Embryonic facial prominence (tissue), 1 donor: ENCODE measurements at regions not wholly inside any gene's neighbourhood (a gene's known extent, or its start where the extent isn't known, plus 50 kb on each side); places are given as distances from the start of the nearest gene placed in this dataset.

Experiments used
- DNase-seq: peaks from one replicate; pipeline ENCODE4 v3.0.0-alpha.2; 2016; ENCODE audit errors: extremely low spot score

DNA sequence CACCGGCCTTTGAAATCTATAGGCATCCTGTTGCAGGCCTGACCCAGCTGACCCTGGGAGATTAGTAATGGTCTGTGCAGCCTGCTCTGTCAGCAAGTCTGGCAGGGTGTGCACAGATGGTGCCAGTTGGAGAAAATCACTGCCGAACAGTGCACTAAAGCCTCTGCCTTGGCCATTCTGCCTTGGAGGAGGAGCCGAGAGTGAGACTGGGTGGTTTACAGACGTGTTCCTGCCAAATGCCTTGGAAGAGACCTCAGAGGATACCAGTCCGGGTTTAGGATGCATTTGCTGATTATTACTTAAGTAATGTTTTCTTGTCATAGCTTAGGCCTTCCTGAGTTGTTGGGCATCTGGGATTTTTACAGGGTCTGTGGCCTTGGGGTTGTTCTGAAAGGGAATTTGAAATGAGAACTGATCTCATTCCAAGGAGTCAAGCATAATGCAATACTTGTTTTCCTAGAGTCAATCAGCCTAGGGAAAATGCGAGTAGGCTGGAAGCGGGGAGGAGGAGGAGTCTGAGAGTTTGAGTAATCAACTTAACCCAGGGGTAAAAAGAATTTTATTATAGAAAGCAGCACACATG, 292.1 kb downstream of the SOX4 start:
- peak; percentile 34 for DNase-seq

DNA sequence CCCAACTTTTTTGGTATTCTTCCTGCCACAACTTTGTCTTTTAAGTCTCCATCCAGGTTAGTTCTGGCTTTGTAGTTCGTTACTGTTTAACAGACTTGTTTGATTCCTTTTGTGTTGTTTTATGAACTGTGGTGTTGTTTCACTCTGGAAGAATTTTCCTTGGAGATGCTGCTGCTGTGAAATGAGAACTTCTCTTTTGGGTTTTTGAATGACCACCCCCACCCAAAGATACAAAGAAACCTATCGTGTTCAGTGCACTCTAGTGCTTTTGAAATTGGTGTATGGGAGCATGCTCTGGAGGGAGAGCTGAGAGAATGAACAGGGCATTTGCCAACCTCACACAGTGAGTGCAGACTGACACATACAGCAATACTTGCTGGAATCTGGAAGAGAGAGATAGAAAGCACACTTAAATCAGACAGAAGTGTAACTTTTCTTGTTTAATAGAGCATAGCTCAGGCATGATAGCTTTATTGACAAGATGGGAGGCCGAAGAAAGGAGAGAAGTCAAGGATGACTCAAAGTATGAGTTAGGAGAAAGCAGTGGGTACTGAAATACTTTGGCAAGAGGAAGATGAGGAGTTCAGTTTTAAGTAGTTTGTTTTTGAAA, 293.1 kb downstream of the SOX4 start:
- no peak for DNase-seq

DNA sequence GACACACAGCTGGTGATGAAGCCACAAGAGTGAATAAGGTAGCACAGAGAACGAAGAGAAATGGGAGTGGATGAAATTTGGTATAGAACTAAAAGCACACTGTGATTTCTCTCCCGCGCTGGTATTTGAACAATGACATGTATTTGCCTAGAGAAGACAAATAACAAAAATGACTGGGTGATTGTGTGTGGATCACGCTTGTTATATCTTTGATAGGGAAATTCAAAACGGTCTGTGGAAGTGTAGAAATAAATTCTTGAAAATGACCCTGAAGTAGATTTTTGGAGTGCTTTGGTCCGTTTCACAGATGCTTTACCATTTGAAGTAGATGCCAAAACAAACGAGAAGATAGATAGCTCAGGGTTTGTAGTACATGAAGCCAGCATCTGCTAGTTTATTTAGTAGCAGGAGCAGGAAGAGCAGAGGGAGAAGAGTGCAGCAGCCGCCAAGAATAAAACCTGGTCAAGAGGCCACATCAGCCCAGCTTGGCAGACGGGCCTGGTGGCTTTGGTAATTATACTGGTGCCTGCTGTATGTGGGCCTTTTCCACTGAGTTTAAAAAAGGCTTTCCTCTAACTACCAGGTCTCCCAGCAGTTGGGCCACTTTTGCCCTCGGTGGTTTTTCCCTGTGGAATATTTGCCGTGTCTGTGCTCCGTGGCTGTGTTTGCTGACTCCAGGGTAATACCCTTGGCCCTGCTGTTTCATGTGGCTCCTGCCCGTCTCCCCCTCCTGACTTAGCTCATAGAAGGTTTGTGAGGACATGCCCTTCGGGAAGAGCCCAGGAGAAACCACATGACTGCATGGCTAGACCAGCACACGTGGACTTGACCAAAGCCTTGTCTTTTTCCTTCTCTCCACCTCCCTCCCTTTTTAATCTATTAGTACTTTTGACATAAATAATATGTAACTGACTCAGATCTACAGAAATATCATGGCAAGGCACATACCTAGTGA, 294.0 kb downstream of the SOX4 start:
- no peak for DNase-seq

DNA sequence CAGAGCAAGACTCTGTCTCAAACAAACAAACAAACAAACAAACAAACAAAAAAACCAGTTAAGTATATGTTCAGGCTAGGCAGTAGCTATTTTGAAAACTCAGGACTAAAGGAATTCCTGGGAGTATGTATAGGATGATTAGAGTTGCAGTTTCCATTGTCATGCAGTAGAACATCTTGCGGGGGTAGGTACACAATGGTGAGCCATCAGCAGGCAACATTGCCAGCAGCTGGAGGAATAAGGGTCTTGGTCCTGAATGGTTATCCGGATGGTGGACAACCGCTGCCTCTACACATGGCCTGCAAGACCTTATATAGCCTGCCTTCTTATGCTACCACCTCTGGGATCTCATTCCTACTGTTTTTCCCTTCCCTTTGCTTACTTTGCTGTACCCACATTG, 297.5 kb downstream of the SOX4 start:
- DNase-seq = no peak

DNA sequence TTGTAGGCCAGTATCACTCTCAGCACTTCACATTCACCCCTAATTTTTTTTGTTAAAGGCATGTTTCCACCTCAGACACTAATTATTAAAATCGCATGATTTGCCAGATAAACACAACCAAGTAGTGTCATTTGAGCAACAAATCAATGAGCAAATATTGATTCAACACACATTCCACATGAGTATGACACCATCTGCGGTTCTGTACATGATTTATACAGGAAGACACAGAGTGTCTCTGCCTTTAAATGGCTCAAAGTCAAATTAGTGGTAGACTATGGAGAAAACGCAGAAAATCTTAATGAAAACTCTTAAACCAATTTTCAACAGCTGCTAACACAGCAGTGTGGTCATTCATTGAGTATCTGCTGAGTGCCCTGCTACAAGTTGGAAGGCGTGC, 300.2 kb downstream of the SOX4 start:
- DNase-seq = no peak

DNA sequence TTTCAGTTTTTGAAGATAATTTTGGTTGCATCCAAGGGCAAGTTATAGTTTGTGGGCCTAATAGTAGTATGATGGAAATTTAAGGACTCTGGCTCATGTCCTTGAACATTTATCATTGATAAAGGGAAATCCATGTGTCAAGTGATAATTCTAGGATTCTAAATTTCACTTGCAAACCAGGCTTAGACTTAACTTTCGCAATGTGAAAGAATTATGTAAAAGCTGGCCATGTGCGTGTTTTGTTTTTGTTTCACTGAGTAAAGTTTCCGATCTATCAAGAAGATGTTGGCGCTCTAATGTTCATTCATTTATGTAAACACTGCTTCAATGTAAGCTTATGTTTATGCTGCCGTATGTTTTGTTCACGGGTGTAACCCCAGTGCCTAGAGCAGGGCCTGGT, 302.0 kb downstream of the SOX4 start:
- DNase-seq = no peak

DNA sequence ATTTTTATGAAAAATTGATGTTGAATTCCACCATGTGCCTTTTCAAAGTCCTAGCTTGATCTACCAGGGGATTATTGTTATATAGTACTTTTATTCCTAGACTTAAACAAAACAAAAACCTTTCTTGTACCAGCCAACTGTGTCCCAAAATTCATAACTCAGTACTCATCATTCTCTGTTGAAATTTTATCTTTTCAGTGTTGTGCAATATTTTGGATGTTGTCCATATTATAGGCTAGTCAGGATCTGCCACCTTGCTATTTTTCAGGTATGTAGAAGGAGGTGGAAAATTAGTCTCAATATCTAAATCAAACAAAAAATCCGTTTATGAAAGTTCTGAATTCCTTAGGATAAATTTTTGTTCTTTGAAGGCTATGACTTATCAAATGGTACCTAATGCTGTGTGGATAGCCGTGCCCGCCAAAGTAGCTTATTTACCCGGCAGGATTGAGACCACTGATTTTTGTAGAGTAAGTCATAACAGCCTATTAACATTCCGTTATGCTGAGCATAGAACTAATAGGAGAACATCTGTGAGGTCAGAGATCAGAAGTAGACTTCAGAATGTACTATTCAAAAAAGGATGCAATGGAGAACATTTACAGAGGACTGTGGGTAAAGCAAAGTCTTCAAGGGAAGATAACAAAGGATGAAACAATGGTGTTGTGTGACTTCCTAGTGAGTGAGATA, 304.7 kb downstream of the SOX4 start:
- DNase-seq = no peak

DNA sequence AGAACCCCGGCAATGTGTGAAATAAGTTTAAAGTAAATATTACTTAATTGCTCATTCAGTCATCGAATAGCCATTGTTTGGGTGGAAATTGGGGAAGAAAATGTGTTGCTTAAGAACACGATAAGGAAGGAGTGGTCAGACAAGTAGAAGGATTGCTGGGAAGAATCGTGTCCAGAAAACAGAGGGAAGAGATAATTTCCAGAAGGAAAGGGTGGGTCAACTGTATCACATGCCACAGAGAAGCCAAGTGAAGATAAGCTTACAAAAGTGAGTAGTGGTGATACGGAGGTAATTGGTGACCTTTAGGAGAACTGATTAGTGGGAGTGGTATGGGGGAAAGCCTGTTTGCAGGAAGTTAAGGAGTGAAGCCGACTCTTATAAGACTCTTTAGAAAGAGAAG, 306.2 kb downstream of the SOX4 start:
- DNase-seq = no peak

DNA sequence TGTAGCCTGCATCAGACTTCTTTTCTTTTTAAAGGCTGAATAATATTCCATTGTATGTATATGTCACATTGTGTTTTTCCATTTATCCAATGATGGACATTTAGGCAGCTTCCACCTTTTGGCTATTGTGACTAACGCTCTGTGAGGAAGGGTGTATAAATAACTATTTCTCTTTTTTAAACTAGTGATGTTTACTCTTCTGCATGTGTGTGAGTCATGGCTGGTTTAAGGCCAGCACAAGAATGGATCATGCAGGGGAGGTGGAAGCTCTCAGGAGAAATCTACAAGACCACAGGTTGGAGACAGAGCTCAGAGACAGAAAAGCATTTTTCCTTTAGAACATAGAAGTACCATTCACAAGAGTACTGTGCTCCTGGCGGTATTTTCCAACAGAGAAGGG, 307.2 kb downstream of the SOX4 start:
- no peak for DNase-seq

DNA sequence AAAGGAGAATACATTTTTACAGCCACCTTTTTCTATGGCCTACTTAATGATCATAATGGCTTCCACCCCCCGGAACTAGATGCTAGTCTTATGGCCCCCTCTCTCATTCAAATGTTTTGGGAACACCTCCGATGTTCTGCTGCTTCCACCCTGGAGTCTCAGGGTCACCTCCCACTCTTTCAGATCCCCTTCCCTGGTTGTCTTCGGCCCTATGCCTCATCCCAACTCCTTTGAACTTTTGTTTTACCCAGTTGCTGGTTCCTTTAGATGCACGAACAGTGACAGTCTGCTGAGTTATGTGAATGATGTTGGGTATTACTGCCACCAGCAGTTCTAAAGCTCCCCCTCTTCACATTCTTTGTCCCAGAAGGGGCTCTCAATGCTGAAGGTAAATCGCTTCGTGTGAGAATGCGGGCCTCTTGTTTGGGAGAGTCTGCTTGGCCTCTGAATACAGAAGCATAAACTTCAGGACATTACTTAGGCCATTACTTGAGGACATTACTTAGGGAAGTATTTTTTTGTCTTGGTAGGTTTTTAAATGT, 309.1 kb downstream of the SOX4 start:
- no peak for DNase-seq

DNA sequence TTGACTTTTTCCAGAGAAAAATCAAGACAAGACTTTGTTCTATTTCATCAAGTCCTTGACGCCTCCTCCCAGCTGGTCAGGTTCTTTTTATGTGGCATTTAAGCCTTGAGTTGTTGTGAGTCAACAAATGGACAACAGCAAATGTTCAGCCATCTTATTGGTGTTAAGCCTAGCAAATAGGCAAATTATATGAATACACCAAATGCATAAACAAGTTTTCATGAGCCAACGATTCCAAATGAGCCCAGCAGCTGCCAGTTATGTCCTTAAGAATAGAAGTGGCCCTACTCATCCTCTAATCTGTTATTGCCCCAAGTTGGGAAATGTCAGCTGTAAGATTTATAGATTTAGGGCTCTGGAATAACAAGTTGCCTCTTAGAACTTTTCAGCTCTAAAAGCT, 312.0 kb downstream of the SOX4 start:
- DNase-seq = no peak

DNA sequence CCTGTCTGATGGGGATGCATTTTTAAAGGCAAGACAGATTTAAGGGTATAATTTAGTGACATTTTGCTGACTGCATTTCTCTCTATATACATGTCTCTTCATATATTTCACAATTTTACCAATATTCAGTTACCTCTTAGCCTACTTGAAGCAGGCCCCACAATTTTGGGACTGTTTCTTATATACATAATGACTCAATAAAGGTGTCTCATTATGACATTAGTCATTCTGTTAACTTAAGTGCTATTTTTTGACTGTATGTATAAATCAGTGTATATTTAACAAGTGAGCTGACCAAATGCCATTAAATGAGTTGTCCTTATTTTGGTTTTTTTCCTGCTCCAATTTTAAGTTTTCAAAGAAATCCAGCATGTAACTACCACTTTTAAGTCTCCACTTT, 313.3 kb downstream of the SOX4 start:
- no peak for DNase-seq

DNA sequence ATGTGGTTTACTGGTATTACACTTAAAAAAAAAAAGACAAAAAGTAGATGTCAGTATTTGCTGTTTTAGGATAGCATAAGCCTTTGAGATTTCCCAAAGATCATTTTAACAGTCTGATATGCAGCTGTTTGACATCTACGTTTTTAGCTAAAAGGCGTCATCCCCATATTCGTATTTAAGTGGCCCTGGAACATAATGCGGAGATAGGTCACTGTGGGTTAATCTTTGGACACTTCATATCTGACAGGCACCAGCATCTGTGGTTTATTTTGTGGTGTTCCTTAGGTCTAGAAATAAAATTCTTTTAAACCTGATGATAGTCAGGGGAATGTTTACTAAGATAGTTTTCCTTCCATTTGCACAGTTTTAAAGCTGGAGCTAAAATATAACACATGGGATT, 313.7 kb downstream of the SOX4 start:
- no peak for DNase-seq

DNA sequence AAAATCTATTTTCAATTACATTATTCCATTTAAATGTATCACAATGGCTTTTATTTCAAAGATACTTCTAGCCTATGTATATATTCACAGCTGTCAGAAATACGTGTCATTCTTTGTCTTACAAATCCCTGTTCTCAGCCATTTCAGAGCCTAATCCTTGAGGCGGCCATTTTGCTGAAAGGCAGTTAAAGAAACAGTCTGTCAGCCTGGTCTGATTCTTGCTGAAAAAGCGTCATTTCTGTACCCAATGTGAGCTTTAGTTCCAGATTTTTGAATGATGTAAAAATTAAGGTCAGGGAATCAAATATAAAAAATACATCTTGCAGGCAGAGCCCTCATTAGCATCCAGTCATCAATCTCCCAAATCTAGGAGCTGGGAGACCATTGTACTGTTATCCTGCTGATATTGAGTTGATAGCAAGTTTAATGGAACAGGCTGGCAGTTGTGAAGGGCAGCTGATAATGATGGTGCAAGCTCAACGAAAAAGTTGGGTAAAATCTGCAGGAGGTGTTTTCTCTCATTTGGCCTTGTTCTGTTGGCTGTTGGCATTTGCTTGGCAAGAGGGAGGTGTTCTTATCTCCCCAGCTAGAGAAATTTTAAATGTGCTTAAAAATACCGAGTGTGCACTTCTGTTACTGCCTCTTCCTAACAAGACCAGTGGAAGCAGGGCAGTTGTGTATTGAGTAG, 314.8 kb downstream of the SOX4 start:
- DNase-seq = no peak

DNA sequence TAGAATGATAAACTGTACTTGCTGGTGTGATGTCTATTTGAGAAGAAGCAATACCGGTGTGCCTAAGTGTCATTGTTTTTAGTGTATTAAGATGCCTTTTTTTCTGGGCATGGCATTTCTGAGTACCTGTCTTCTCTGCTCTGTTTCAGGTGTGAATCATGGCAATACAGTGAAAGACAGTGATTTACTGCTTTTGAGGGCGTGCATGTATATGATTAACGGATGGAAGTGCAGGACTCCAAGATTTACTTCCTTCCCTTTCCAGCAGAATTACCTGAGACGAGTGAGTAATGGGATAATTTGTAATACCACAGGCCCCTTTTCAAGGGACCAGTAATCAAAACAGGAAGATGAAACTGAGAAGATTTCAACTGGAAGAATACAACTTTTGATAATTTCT, 315.8 kb downstream of the SOX4 start:
- no peak for DNase-seq

DNA sequence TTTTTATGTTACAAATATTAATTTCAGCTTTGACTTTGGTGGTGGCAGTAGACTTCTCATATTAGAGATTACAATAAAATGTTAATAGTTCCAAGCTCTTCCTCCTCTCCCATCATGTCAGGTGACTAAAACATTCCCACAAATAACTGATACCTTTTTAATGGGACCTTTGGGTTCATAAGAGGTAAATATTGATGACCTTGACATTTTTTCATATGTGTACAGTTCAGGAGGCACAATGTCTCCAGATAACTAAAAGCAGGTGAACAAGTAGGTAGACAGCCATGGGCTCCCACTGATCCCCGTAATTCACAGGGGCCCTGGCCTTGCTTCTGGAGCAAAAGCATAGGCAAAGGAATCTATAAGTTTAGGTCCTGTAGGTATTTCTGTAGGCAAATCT, 317.7 kb downstream of the SOX4 start:
- DNase-seq = no peak

DNA sequence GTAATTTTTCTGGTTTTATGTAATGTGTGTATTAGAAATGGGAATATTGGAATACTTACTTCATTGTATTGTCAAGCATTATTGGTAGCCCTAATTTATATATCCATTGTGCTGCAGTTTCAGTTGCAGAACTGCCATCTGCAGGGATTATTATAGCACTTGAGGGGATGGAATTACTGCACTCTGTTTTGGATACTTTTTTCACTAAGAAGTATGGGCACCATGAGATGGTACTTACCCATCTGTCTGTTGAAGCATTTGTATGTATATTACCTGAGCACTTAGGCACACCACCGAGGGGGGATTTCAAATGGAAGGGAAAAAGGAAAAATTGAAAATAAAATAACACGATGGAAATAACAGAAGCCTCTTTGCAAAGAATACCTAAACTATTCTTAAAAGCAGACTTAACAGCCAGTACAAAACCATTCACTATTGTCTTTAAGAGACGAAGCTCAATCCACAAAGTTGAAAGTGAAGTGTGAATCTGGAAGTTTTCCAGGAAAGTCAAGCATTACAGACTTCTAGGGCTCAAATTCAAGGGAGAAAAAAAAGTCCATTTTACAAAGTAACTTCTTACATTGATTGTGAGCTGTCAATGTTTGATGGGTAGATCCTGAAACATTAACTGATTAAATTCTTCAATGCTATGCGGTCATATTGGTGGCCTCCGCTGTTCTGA, 318.7 kb downstream of the SOX4 start:
- DNase-seq = no peak

DNA sequence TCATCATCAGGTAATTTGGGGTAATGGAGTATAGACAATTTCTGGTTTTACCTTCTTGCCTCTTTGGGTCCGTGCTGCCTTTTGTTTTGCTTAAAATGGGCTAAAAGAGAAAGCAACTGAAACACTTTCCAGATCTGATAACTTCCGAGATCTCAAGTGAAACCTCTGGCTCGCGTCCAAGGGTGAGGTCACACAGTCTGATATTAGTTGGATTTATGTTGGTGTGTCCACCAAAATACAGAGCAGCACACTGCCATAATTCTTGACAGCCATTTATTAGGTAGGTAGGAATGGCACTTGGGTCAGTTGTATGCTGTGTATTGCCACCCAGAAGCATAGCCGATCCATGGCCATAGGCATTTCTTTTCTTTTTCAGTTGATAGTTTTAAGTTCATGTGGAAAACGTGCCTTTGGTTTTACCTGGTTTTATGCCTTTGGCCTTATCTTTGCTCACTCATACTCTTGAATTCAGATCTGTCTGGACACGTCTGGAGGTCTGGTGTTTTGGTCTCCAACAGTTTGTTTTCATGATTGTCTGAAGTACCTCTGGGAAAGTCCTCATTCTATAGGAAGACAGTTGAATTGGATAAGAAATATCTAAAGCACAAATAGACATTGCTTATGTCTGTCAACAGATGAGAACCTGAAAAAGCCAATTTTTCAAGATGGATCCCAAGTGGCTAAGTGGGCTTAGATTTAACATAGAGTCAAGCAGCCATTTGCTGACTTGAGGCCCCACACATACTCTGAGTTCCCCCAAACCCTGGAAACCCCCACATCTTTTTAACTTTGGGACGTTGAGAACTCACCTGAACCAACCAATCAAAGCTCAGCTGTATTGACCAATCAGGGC, 320.8 kb downstream of the SOX4 start:
- no peak for DNase-seq

DNA sequence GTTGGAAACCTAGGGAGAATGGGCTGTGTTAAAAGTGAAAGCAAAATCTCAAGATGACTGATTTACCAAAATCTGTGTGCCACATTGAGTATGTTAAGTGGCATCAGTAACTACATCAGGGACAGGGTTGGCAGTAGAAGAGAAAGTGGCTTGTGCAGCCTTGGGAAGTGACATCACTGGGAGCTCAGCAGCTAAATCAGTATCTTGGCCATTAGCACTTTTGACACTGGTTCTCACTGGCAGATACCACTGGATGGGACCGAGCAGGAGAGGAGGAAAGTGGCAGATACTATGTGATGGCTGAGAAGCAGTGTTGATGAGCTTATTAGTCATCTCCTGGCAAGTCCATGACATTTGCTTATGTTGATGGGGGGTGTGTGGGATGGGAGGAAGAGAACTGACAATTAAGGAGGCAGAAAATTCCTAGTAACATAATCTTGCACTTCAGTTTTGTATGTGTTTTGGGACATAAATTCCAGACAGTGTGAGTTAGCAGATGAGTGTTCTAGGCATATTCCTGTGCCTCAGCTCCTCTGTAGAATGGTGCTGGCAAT, 322.2 kb downstream of the SOX4 start:
- DNase-seq = no peak

DNA sequence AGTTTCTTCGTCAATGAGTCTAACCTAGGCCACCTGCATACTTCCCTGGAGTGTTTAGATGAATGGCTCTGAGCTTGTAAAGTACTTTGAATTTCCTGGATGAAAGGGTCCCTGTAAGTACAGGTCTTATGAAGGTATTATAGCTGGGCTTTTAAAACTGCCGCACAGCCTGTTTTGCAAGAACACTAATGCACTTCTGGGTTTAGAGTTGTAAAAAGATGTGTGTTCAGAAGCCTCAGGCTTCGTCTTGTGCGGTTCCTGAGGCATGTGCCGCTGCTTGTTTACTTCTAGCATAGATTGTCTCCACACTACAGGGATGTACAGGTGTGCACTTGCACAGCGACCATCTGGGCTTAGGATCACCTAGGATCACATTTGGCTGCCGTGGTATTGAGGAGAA, 324.5 kb downstream of the SOX4 start:
- no peak for DNase-seq
